Activated T-cell treated with anti-CD3 and anti-CD28 coated beads, Interleukin-2, amount 50 U/mL, for 24 hours (primary cell): ENCODE measurements at regions not wholly inside any gene's neighbourhood (a gene's known extent, or its start where the extent isn't known, plus 50 kb on each side); places are given as distances from the start of the nearest gene placed in this dataset.

Experiments
- DNase-seq: peaks from one replicate; pipeline ENCODE4 v3.0.0-alpha.2; 2020
- H3K27ac Mint-ChIP-seq: 2 replicates; pipeline ENCODE4 v1.8.0; 2020; ENCODE audit warnings: mild to moderate bottlenecking, mixed read lengths
- H3K27me3 Mint-ChIP-seq: 2 replicates; pipeline ENCODE4 v1.8.0; 2020; ENCODE audit warnings: mixed read lengths
- H3K36me3 Mint-ChIP-seq: 2 replicates; pipeline ENCODE4 v1.8.0; 2020; ENCODE audit warnings: low read depth, mixed read lengths
- H3K4me1 Mint-ChIP-seq: 2 replicates; pipeline ENCODE4 v1.8.0; 2020; ENCODE audit warnings: low read depth, mixed read lengths
- H3K4me3 Mint-ChIP-seq: 2 replicates; pipeline ENCODE4 v1.8.0; 2020; ENCODE audit warnings: mild to moderate bottlenecking, moderate library complexity, mixed read lengths
- H3K9me3 Mint-ChIP-seq: 2 replicates; pipeline ENCODE4 v1.8.0; 2020; ENCODE audit warnings: mixed read lengths

DNA sequence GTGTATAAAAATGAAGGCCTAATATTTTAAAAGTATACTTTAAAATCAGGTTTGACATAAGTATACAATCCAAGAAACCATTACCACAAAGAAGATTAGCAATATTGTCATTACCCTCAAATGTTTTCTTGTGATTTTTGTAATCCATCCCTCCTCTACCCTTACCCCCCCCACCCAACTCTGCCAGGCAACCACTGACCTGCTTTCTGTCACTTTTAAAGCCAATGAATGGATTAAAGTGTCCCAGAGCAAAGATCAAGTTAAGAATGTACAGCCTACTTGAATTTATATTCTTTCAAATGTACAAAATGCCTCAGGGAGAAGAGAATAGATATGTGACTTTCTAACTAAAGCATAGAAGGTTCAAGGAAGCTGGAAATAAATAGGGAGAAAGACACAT is 1038.8 kb upstream of the GBE1 start:
- Mint-ChIP-seq H3K27ac (no peak overlapping the region), H3K4me1 (no peaks in the 10 kb centered on the region), H3K9me3 (peaks cover 6% of the 10 kb centered on the region), H3K27me3 (no peaks in the 10 kb centered on the region), H3K4me3 (no peak overlapping the region), H3K36me3 (no peaks in the 10 kb centered on the region)
- DNase-seq, result no peak

DNA sequence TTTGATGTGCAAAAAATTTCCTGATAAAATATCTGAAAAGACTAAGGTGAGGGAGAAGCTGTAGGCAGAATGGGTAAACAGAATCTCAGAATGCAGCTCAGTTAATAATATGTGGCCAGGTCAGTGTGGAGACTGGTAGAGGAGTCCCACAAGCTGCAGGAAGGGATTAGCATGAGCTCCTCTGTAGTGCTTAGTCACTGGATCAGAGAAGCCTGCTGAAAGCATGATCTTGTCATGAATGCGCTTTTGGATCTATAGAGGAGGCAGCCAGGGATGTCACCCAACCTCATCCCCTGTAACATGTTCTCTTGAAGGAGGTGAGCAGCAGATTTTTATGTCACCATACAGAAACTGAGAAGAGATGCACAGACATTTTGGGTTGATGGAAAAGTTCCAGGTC is 1035.3 kb upstream of the GBE1 start:
- Mint-ChIP-seq H3K27me3 (no peaks in the 10 kb centered on the region), H3K36me3 (no peaks in the 10 kb centered on the region), H3K4me3 (no peak overlapping the region), H3K9me3 (peaks cover 6% of the 10 kb centered on the region), H3K4me1 (no peaks in the 10 kb centered on the region), H3K27ac (no peak overlapping the region)
- no peak for DNase-seq

DNA sequence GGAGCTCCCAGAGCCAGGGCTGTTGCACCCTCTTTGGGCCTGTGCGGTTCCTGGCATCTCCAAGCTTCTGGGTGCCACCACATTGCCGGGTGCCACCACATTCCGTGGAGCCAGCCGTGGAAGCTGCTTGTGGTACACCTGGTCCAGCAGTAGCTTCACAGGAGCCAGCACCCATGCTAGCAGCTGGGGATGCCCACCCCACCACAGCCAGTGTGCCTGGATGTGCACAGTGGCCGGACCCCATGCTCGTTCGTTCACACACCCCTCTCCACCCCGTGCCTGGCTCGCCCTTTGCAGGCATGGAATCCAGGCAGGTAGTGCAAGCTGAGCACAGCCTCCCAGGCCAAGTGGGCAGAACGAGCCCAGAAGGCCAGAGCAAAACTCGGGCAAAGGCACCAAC is 1029.8 kb upstream of the GBE1 start:
- H3K27me3 Mint-ChIP-seq, result no peaks in the 10 kb centered on the region
- no peak overlapping the region for H3K4me3 Mint-ChIP-seq
- peaks cover 9% of the 10 kb centered on the region for H3K9me3 Mint-ChIP-seq
- H3K36me3 Mint-ChIP-seq, result no peaks in the 10 kb centered on the region
- H3K27ac Mint-ChIP-seq, result no peak overlapping the region
- DNase-seq, result no peak
- H3K4me1 Mint-ChIP-seq, result no peaks in the 10 kb centered on the region

DNA sequence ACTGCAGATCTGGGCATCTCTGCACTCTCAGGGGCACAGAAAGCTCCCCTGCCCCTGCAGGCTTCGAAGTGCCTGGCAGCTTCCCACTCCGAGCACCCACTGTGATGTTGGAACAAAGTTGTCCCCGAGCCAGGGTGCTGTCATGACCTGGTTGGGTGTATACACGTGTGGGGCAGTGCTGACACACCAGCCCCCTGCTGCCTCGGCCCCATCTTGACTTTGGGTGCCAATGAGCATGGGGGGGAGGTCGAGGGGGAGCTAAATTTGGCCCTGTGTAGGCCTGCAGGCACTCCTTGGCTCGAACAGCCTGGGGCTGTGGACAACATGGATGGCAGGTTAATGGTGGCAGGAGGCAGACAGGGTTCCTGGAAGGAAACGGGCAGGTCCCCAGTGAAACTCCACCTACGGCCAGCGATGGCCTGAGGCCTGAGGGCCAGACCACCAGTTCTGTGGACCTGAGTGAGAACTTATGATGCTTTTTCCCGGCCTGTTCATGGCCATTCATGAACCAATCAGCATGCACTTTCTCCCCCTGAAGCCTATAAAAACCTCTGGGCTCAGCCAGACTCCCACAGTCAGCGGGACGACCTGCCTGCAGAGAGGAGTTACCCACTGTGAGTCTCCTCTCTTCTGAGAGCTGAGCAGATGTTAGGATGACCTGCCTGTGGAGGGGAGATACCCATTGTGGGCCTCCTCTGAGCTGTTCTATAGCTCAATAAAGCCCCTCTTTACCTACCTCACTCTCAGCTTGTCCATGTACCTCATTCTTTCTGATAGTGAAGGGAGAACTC is 1029.1 kb upstream of the GBE1 start:
- H3K27me3 Mint-ChIP-seq, result no peaks in the 10 kb centered on the region
- H3K9me3 Mint-ChIP-seq, result peaks cover 12% of the 10 kb centered on the region
- H3K27ac Mint-ChIP-seq, result no peak overlapping the region
- no peak for DNase-seq
- H3K36me3 Mint-ChIP-seq, result no peaks in the 10 kb centered on the region
- no peaks in the 10 kb centered on the region for H3K4me1 Mint-ChIP-seq
- no peak overlapping the region for H3K4me3 Mint-ChIP-seq

DNA sequence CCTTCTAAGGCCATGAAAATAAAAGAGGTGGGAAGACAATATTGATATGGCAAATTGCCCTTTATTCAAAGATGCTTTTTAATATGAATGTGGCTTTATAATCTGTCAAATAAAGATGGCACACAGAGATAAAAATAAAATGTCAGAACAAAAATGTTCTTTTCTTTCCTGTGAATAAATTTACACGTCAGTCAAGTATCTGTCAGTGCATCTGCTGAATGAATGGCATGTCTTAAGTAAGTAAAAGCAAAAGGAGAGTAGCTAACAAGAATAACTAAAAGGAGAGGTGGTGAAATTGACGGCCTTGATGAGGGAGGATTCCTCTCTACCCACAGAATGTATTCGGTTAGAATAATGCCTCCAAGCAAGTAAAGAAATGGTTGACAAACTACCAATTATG is 1021.7 kb upstream of the GBE1 start:
- Mint-ChIP-seq H3K4me1 (no peaks in the 10 kb centered on the region), H3K27me3 (no peaks in the 10 kb centered on the region), H3K27ac (no peak overlapping the region), H3K36me3 (no peaks in the 10 kb centered on the region), H3K9me3 (peaks cover 6% of the 10 kb centered on the region), H3K4me3 (no peak overlapping the region)
- DNase-seq, result no peak

DNA sequence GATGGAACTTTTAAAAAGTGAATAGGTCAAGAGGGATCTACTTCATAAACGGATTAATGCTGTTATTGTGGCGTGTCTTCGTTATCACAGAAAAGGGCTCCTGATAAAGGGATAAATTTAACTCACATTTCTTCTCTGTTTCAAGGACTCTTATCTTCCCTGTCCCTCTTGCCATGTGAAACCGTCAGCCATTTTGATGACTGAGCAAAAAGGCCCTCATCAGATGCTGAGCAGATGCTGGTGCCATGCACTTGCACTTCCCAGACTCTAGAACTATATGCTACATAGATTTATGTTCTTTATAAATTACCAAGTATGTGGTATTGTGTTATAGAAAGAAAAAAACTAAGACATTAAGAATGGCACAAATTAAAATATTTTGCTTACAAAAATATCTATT is 1011.8 kb upstream of the GBE1 start:
- no peak overlapping the region for H3K4me3 Mint-ChIP-seq

DNA sequence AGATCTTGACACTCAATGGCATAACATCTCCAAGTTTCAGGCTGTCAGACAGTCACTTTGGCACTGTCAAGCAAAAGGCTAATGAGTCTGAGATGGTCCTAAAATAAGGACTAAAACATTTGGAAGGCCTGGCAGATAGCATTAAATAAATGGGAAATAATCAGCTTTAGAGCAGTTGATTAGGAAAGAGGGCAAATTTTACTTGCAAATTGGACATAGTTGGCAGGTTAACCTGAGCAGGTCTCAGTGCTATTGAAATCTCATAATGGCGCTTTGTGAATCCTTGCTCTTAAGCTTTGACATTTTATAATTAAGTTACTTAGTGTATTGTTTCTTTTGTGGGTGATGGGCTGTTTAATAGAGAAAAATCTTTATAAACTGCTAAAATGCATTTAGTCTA is 1003.1 kb upstream of the GBE1 start:
- no peak for DNase-seq
- Mint-ChIP-seq H3K4me1 (no peaks in the 10 kb centered on the region), H3K36me3 (no peaks in the 10 kb centered on the region)

More for the DNA sequence above, 1011.8 kb upstream of the GBE1 start:
- no peaks in the 10 kb centered on the region for H3K27me3 Mint-ChIP-seq
- H3K9me3 Mint-ChIP-seq, result peaks cover 17% of the 10 kb centered on the region
- H3K27ac Mint-ChIP-seq, result no peak overlapping the region
- no peak for DNase-seq
- H3K4me1 Mint-ChIP-seq, result no peaks in the 10 kb centered on the region
- H3K36me3 Mint-ChIP-seq, result no peaks in the 10 kb centered on the region

DNA sequence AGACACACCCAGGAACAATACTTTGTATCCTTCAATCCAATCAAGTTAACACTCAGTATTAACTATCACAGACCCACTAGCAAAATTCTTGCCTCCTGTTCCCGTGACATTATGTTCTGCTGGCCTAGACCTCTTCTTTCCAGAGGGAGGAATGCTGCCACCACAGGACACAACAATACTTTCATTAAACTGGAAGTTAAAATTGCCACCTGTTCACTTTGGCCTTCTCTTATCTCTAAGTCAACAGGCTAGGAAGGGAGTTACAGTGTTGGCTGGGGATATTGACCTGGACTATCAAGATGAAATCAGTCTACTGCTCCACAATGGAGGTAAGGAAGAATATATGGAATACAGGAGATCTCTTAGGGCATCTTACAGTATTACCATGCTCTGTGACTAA is 1000.4 kb upstream of the GBE1 start:
- no peak overlapping the region for H3K4me3 Mint-ChIP-seq
- H3K36me3 Mint-ChIP-seq, result no peaks in the 10 kb centered on the region
- peaks cover 10% of the 10 kb centered on the region for H3K9me3 Mint-ChIP-seq
- H3K4me1 Mint-ChIP-seq, result no peaks in the 10 kb centered on the region
- no peak for DNase-seq
- H3K27ac Mint-ChIP-seq, result no peak overlapping the region
- H3K27me3 Mint-ChIP-seq, result no peaks in the 10 kb centered on the region

More for the DNA sequence above, 1003.1 kb upstream of the GBE1 start:
- H3K27ac Mint-ChIP-seq, result no peak overlapping the region
- peaks cover 6% of the 10 kb centered on the region for H3K9me3 Mint-ChIP-seq
- H3K4me3 Mint-ChIP-seq, result no peak overlapping the region
- H3K27me3 Mint-ChIP-seq, result no peaks in the 10 kb centered on the region

DNA sequence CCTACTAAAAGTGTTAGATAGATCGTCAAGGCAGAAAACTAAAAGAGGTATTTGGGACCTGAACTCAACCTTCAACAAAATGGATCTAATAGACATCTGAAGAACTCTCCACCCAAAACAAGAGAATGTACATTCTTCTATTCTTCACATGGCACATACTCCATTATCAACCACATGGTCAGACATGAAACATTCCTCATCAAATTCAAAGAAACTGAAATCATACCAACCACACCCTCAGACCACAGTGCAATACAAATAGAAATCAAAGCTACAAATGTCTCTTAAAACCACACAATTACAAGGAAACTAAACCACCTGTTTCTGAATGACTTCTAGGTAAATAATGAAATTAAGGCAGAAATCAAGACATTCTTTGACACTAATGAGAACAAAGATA is 984.1 kb upstream of the GBE1 start:
- no peaks in the 10 kb centered on the region for H3K27me3 Mint-ChIP-seq
- no peaks in the 10 kb centered on the region for H3K36me3 Mint-ChIP-seq
- no peak for DNase-seq
- no peaks in the 10 kb centered on the region for H3K4me1 Mint-ChIP-seq
- H3K4me3 Mint-ChIP-seq, result no peak overlapping the region
- H3K9me3 Mint-ChIP-seq, result peaks cover 8% of the 10 kb centered on the region
- H3K27ac Mint-ChIP-seq, result no peak overlapping the region

DNA sequence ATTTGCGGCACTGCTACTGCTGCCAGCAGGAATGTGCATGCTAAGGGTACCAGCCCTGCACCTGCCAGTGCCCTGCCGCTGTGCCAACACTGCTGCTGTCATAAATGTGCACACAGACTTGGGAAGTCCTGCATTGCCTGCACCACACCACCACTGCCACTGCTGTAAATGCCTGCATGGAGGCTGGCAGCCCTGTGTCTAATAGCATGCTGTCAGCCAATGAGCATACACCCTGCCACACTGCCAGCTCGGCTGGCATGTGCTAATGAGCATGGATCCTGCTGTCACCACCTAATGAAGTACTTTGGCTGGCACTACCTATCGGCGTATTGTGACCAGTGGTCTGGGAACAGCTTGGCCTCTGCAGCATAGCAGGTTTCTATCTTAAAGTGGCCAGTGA is 981.8 kb upstream of the GBE1 start:
- Mint-ChIP-seq H3K4me1 (no peaks in the 10 kb centered on the region), H3K4me3 (no peak overlapping the region), H3K27ac (no peak overlapping the region), H3K36me3 (no peaks in the 10 kb centered on the region), H3K9me3 (peaks cover 8% of the 10 kb centered on the region), H3K27me3 (no peaks in the 10 kb centered on the region)
- DNase-seq, result no peak

DNA sequence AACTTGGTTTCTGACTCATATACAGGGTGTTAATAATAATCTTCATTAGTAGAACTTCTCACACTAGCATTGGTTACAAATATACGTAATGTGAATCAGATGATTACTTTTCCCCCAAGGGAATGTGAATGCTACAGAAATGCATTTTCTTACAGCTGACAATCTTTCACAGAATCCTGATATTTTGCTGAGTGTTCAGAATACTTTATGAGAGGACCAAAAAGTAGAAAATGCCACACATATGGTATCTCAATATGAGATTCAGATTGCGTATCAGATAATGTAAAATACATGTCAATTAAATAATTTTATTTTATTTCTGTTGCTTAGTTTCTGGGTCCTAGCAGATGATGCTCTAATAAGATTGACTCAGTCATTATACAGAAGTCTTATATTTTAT is 979.9 kb upstream of the GBE1 start:
- Mint-ChIP-seq H3K4me3 (no peak overlapping the region), H3K36me3 (no peaks in the 10 kb centered on the region), H3K4me1 (no peaks in the 10 kb centered on the region)

DNA sequence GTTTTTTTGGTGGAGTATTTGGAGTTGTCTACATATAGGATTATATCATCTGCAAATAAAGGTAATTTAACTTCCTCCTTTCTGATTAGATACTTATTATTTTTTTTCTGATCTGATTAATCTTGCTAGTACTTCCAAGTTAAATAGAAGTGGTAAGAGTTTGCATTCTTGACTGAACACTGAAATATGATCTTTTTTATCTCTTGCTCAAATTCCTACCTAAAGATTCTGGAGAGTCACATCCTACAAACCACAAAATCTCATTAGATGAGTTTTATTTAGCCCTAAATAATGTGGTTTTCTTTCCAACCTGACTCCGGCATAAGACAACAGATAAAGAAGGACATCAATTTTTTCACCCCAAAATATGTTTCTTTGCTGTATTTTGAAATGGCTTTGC is 977.9 kb upstream of the GBE1 start:
- Mint-ChIP-seq H3K36me3 (no peaks in the 10 kb centered on the region), H3K9me3 (peaks cover 3% of the 10 kb centered on the region), H3K27me3 (no peaks in the 10 kb centered on the region)

More for the DNA sequence above, 979.9 kb upstream of the GBE1 start:
- DNase-seq, result no peak
- H3K27ac Mint-ChIP-seq, result no peak overlapping the region
- peaks cover 5% of the 10 kb centered on the region for H3K9me3 Mint-ChIP-seq
- no peaks in the 10 kb centered on the region for H3K27me3 Mint-ChIP-seq

DNA sequence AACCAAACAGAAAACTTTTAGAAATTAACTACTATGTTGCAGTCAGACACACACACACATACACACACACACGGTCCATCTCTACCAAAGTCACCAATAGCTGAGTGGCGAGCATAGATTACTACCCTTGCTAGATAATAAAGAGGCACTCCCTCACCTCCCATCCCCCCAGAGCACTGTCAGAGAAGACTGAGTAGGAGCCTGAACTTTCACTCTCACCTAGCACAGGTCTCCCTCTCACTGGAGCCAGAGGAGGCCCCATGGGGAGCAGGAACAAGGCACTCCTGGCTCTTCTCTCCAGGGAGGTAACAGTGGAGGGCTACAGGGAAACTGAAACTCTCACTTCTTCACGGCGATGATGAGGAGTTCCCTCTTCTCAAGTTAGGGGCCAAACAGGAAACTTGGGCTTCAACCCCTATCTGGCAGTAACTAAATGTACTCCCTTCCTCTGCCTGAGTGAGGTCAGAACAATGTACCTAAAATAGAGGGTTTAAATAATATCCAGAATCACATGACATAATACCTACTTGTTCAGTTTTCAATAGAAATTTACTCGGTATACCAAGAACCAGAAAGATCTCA is 975.3 kb upstream of the GBE1 start:
- peaks cover 9% of the 10 kb centered on the region for H3K9me3 Mint-ChIP-seq
- H3K27me3 Mint-ChIP-seq, result no peaks in the 10 kb centered on the region
- no peaks in the 10 kb centered on the region for H3K36me3 Mint-ChIP-seq
- no peak overlapping the region for H3K4me3 Mint-ChIP-seq
- DNase-seq, result no peak
- no peak overlapping the region for H3K27ac Mint-ChIP-seq
- no peaks in the 10 kb centered on the region for H3K4me1 Mint-ChIP-seq

More for the DNA sequence above, 977.9 kb upstream of the GBE1 start:
- Mint-ChIP-seq H3K27ac (no peak overlapping the region), H3K4me3 (no peak overlapping the region), H3K4me1 (no peaks in the 10 kb centered on the region)
- DNase-seq, result no peak

DNA sequence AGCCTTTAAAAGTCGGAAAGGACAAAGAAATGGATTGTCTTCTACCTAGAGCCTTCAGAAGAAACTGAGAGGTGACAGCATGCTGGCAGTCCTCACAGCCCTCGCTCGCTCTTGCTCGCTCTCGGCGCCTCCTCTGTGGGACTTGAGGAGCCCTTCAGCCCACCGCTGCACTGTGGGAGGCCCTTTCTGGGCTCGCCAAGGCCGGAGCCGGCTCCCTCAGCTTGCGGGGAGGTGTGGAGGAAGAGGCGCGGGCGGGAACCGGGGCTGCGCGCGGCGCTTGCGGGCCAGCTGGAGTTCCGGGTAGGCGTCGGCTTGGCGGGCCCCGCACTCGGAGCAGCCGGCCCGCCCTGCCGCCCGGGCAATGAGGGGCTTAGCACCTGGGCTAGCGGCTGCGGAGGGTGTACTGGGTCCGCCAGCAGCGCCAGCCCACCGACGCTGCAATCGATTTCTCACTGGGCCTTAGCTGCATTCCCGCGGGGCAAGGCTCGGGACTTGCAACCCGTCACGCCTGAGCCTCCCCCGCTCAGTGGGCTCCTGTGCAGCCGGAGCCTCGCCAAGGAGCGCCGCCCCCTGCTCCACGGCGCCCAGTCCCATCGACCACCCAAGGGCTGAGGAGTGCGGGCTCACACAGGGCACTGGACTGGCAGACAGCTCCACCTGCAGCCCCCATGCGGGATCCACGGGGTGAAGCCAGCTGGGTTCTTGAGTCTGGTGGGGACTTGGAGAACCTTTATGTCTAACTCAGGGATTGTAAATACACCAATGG is 953.8 kb upstream of the GBE1 start:
- no peak overlapping the region for H3K27ac Mint-ChIP-seq
- no peaks in the 10 kb centered on the region for H3K36me3 Mint-ChIP-seq
- H3K4me1 Mint-ChIP-seq, result no peaks in the 10 kb centered on the region
- H3K27me3 Mint-ChIP-seq, result no peaks in the 10 kb centered on the region
- H3K9me3 Mint-ChIP-seq, result peaks cover 14% of the 10 kb centered on the region
- no peak for DNase-seq
- H3K4me3 Mint-ChIP-seq, result no peak overlapping the region

DNA sequence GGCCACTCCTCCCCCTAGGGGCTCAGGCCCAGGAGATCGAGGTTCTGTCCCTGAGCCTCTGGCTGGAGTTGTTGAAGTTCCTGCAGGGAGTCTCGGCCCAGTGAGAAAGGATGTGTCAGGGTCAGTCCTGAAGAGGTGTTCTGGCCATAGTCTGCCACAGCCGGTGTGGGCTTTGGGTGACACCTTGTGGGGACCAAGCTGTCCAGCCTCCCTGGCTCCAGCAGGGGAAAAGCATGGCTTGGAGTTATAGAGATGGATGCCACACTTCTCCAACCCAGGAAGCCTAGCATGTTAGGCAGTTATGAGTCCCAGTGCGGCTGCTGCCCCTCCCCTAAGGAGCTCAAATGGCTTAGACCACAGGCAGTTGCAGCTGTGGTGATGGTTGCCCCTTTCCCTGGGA is 945.6 kb upstream of the GBE1 start:
- DNase-seq, result no peak
- H3K27me3 Mint-ChIP-seq, result no peaks in the 10 kb centered on the region
- peaks cover 22% of the 10 kb centered on the region for H3K9me3 Mint-ChIP-seq
- no peak overlapping the region for H3K27ac Mint-ChIP-seq
- no peaks in the 10 kb centered on the region for H3K4me1 Mint-ChIP-seq
- no peaks in the 10 kb centered on the region for H3K36me3 Mint-ChIP-seq
- H3K4me3 Mint-ChIP-seq, result no peak overlapping the region
